K562 (cell line): ENCODE measurements at regions not wholly inside any gene's neighbourhood (a gene's known extent, or its start where the extent isn't known, plus 50 kb on each side); places are given as distances from the start of the nearest gene placed in this dataset.

Experiments
- ATAC-seq: fragments of 200-7000 bp; cut with Tn5 transposase; 3 replicates; pipeline ENCODE4 v1.9.1; 2020; ENCODE audit warnings: moderate library complexity
- BruUV-seq: library from RNA; stranded (reverse); fragments of 400-500 nt; replicated peaks from 2 replicates; lab custom pipeline; 2021; lab: Mats Ljungman, UMichigan
- CTCF ChIA-PET: fragments of 300-600 bp; formaldehyde crosslinking; extraction: SDS; loops from one replicate; lab custom pipeline; 2021; ENCODE audit warnings: low intra/inter-chr PET ratio; lab: Yijun Ruan, JAX
- POLR2A ChIA-PET: fragments of 300-600, 350-650 bp; sonication (Branson Sonifier 250); formaldehyde crosslinking; extraction: SDS; loops from one replicate; lab custom pipeline; 2021; ENCODE audit warnings: antibody characterized with exemption, inconsistent platforms; lab: Yijun Ruan, JAX
- DNase-seq, 4 experiments: peaks; one replicate each; pipeline versions ENCODE4 v3.0.0 to v3.0.0-alpha.2; 2011 to 2018; ENCODE audit warnings: low spot score in 3 of 4, mixed read lengths in 3 of 4; ENCODE audit errors: extremely low read depth in 1 of 4
- FAIRE-seq: peaks from 2 replicates; lab custom pipeline; 2011; peaks lifted over from hg19 to GRCh38; lab: Jason Lieb, UNC
- H2AFZ ChIP-seq: 2 replicates; pipeline ENCODE4 v1.6.0; 2011; ENCODE audit warnings: low read depth, low read length, control low read depth, inconsistent platforms
- H3K27ac ChIP-seq: fragments of 200-600 bp; 3 replicates; pipeline ENCODE4 v1.8.0; 2011; ENCODE audit warnings: low read depth, mild to moderate bottlenecking, control low read depth, inconsistent platforms, low read length, moderate library complexity, mixed read lengths; ENCODE audit errors: extremely low read depth
- H3K27me3 ChIP-seq, 2 experiments: fragments of 300-600 bp in 1 of 2; 2 replicates in 1 of 2; 3 replicates in 1 of 2; pipeline versions ENCODE4 v1.6.0 to v1.8.0; 2011; ENCODE audit warnings: inconsistent platforms in 2 of 2, low read length in 2 of 2, mild to moderate bottlenecking in 1 of 2, mixed read lengths in 1 of 2, moderate library complexity in 1 of 2; ENCODE audit not compliant: control insufficient read depth in 2 of 2, insufficient read depth in 2 of 2
- H3K36me3 ChIP-seq: fragments of 300-600 bp; 3 replicates; pipeline ENCODE4 v1.8.0; 2011; ENCODE audit warnings: mild to moderate bottlenecking, low read length, inconsistent platforms; ENCODE audit not compliant: control insufficient read depth, insufficient read depth
- H3K4me1 ChIP-seq, 2 experiments: fragments of 200-600 bp in 1 of 2; replicated peaks in 1 of 2; 2 replicates in 1 of 2; 3 replicates in 1 of 2; pipeline versions ENCODE4 v1.5.1 to v1.8.0; 2011; ENCODE audit warnings: inconsistent platforms in 2 of 2, low read length in 2 of 2, mild to moderate bottlenecking in 1 of 2, mixed read lengths in 1 of 2, moderate library complexity in 1 of 2; ENCODE audit not compliant: control insufficient read depth in 2 of 2, insufficient read depth in 2 of 2
- H3K4me2 ChIP-seq: 2 replicates; pipeline ENCODE4 v1.6.1; 2011; ENCODE audit warnings: low read length, control low read depth, inconsistent platforms, mixed read lengths; ENCODE audit not compliant: insufficient read depth
- H3K4me3 ChIP-seq: fragments of 200-600 bp; sonication (generic), shearing (Covaris generic); 2 replicates; pipeline ENCODE4 v1.5.1; 2016; ENCODE audit warnings: control low read depth, inconsistent platforms
- H3K79me2 ChIP-seq: fragments of 200-600 bp; 3 replicates; pipeline ENCODE4 v1.8.0; 2011; ENCODE audit warnings: low read length, inconsistent platforms; ENCODE audit not compliant: control insufficient read depth, insufficient read depth
- H3K9ac ChIP-seq, 2 experiments: 2 replicates each; pipeline versions ENCODE4 v1.6.0 to v1.6.1; 2011; ENCODE audit warnings: low read depth in 2 of 2, low read length in 2 of 2, control low read depth in 1 of 2, inconsistent platforms in 1 of 2, mild to moderate bottlenecking in 1 of 2, mixed read lengths in 1 of 2; ENCODE audit not compliant: insufficient read depth in 1 of 2
- H3K9me1 ChIP-seq: one replicate; pipeline ENCODE4 v1.6.0; 2011; ENCODE audit warnings: inconsistent platforms, mild to moderate bottlenecking, low read length, moderate library complexity; ENCODE audit not compliant: control insufficient read depth, insufficient read depth
- H3K9me3 ChIP-seq: replicated peaks from 2 replicates; pipeline ENCODE4 v1.5.1; 2011; ENCODE audit warnings: low read depth, low read length, inconsistent platforms; ENCODE audit not compliant: control insufficient read depth, insufficient read depth
- H4K20me1 ChIP-seq: replicated peaks from 2 replicates; pipeline ENCODE4 v1.6.1; 2011; ENCODE audit warnings: low read length, inconsistent platforms, mixed read lengths; ENCODE audit not compliant: control insufficient read depth, insufficient read depth
- ASH1L ChIP-seq: fragments of 450-650 bp; IDR thresholded peaks from 2 replicates; pipeline ENCODE4 v1.6.1; 2018; ENCODE audit warnings: borderline replicate concordance, mild to moderate bottlenecking, low read depth; ENCODE audit not compliant: partially characterized antibody
- CREB1 ChIP-seq, 2 experiments: sonication (generic) in 1 of 2; formaldehyde crosslinking in 1 of 2; IDR thresholded peaks; 2 replicates each; pipeline versions ENCODE4 v1.6.1 to v1.8.0; 2012 to 2022; ENCODE audit warnings: inconsistent platforms in 1 of 2, mild to moderate bottlenecking in 1 of 2, missing genetic modification reagents in 1 of 2, moderate library complexity in 1 of 2
- FOSL1 ChIP-seq: fragments of 200-800 bp; sonication (Bioruptor generic); conservative IDR thresholded peaks from 2 replicates; pipeline ENCODE4 v1.6.1; 2016; ENCODE audit warnings: missing genetic modification characterization, missing compliant biosample characterization
- HMBOX1 ChIP-seq: sonication (generic); IDR thresholded peaks from 2 replicates; pipeline ENCODE4 v1.6.1; 2016
- PHB ChIP-seq: fragments of 250-450 bp; sonication (Bioruptor Pico); IDR thresholded peaks from 2 replicates; pipeline ENCODE4 v1.5.0; 2021
- PRDM10 ChIP-seq: fragments of 450-650 bp; IDR thresholded peaks from 2 replicates; pipeline ENCODE4 v1.6.1; 2018; ENCODE audit not compliant: partially characterized antibody
- PURB ChIP-seq: sonication (generic); formaldehyde crosslinking; IDR thresholded peaks from 2 replicates; pipeline ENCODE4 v1.9.0; 2021; ENCODE audit warnings: low read depth, mild to moderate bottlenecking, missing genetic modification reagents
- PYGO2 ChIP-seq: fragments of 450-650 bp; IDR thresholded peaks from 2 replicates; pipeline ENCODE4 v1.6.1; 2016; ENCODE audit warnings: mild to moderate bottlenecking, missing genetic modification characterization, moderate library complexity, missing compliant biosample characterization
- RNF219 ChIP-seq: fragments of 250-450 bp; sonication (Bioruptor Pico); IDR thresholded peaks from 2 replicates; pipeline ENCODE4 v1.5.0; 2022; ENCODE audit warnings: mild to moderate bottlenecking
- SMAD3 ChIP-seq: fragments of 450-650 bp; formaldehyde crosslinking; conservative IDR thresholded peaks from 2 replicates; pipeline ENCODE4 v1.4.0; 2020; ENCODE audit warnings: mild to moderate bottlenecking
- TCF3 ChIP-seq: sonication (generic); formaldehyde crosslinking; IDR thresholded peaks from 2 replicates; pipeline ENCODE4 v1.4.0; 2020; ENCODE audit warnings: mild to moderate bottlenecking, missing genetic modification reagents
- XRCC4 ChIP-seq: IDR thresholded peaks from one replicate; pipeline ENCODE4 v1.6.1; 2011; ENCODE audit not compliant: insufficient read depth, insufficient read length; ENCODE audit errors: extremely low read depth
- ZBTB26 ChIP-seq: fragments of 450-650 bp; formaldehyde crosslinking; IDR thresholded peaks from 2 replicates; pipeline ENCODE4 v1.4.0; 2022; ENCODE audit warnings: missing genetic modification characterization
- ZNF324 ChIP-seq: fragments of 250-450 bp; sonication (Bioruptor Pico); IDR thresholded peaks from 2 replicates; pipeline ENCODE4 v1.4.0; 2020; ENCODE audit warnings: mild to moderate bottlenecking
- WGBS: fragments of 100-300 bp; shearing (Covaris generic); methylation state at CpG from one replicate; pipeline ENCODE4 v1.1.6; 2016; ENCODE audit warnings: low coverage, mixed read lengths; ENCODE audit not compliant: insufficient coverage; ENCODE audit errors: missing lambda C conversion rate; 5-methylcytosine and 5-hydroxymethylcytosine counted together
- in situ Hi-C: fragments of 300-500 bp; cut with MboI; formaldehyde crosslinking; loops from 4 replicates; pipeline ENCODE4 v1.15.0; 2018; ENCODE audit warnings: inconsistent platforms, mixed read lengths
- intact Hi-C: fragments of 100-400 bp; cut with micrococcal nuclease; formaldehyde crosslinking; loops from 2 replicates; pipeline ENCODE4 v1.14.2; 2022

- TF ChIP-seq HMBOX1 (no peak), ZNF324 (no peak), CREB1 (IDR thresholded peaks at IDR 0.05) (no peak), CREB1 (CRISPR knock-in tag; IDR thresholded peaks at IDR 0.05) (no peak), TCF3 (CRISPR knock-in tag) (no peak)
These were observed 358.3 kb upstream of the SOX9 start (continued) for GRCh38 chr17:71762526-71762925.

GRCh38 chr17:71764505-71764904 is 356.3 kb upstream of the SOX9 start:
- no TSS peak for BruUV-seq
- intact Hi-C loops: no loop called here
- ATAC-seq: no peak
- WGBS: 0% methylated on average over 3 of the region's 3 CpGs
- Histone ChIP-seq H3K9me3 (no peaks in the 10 kb centered on the region), H3K9ac (no peak overlapping the region), H3K27me3 (no peaks in the 10 kb centered on the region), H3K4me3 (no peak overlapping the region), H3K4me2 (no peak overlapping the region), H2AFZ (no peak overlapping the region), H4K20me1 (no peaks in the 10 kb centered on the region), H3K36me3 (no peaks in the 10 kb centered on the region), H3K27ac (no peak overlapping the region), H3K9me1 (no peaks in the 10 kb centered on the region), H3K79me2 (no peaks in the 10 kb centered on the region), H3K4me1 (no peaks in the 10 kb centered on the region)
- CTCF ChIA-PET: no interaction called here
- no peak for DNase-seq
- in situ Hi-C loops: no loop called here
- no peak for FAIRE-seq
- POLR2A ChIA-PET: no interaction called here
- no peak for TF ChIP-seq SMAD3 (CRISPR knock-in tag)
- TF ChIP-seq FOSL1 (tag): no peak
- TF ChIP-seq ZBTB26: no peak
- no peak for TF ChIP-seq PRDM10
- no peak for TF ChIP-seq PHB (CRISPR knock-in tag)
- no peak for TF ChIP-seq PYGO2 (tag)
- TF ChIP-seq TCF3 (CRISPR knock-in tag): no peak
- no peak for TF ChIP-seq PURB (CRISPR knock-in tag)
- no peak for TF ChIP-seq RNF219 (CRISPR knock-in tag)
- TF ChIP-seq ASH1L: no peak
- TF ChIP-seq XRCC4: no peak
